ENCODE measurements at regions not wholly inside any gene's neighbourhood (a gene's known extent, or its start where the extent isn't known, plus 50 kb on each side); places are given as distances from the start of the nearest gene placed in this dataset.

GRCh38 chr18:25646971-25647370, 295.0 kb upstream of the ZNF521 start:
- intact Hi-C loops (cut with micrococcal nuclease): no loop called here
- H3K27me3 Mint-ChIP-seq (ENCODE audit: insufficient read depth): no peaks in the 10 kb centered on the region

DNA sequence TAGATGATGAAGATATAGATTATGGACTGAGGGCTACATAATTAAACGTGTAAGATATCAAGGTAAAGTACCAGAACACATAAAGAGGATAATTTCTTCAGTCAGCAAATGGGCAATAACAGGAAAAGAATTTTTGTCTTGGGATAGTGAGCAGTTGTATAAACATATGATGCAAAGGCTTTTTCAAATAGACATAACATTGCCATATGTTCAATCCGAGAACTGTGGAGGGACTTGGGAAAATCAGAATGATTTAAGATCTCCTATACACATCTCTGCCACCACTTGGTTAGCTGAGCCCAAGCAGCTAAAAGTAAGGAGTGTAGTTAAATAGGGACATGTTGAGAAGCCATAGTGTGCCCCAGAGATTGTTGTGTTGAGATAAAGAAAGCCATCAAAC, 287.6 kb upstream of the ZNF521 start:
- DNase-seq (ENCODE audit: low spot score): no peak
- H3K27ac Mint-ChIP-seq: no peak overlapping the region
- no peaks in the 10 kb centered on the region for H3K27me3 Mint-ChIP-seq (ENCODE audit: insufficient read depth)
- H3K9me3 Mint-ChIP-seq: no peaks in the 10 kb centered on the region
- intact Hi-C loops (cut with micrococcal nuclease): no loop called here
- no peak overlapping the region for H3K4me3 Mint-ChIP-seq
- H3K4me1 Mint-ChIP-seq (ENCODE audit: low read depth): no peaks in the 10 kb centered on the region
- no peaks in the 10 kb centered on the region for H3K36me3 Mint-ChIP-seq (ENCODE audit: low read depth)

More at GRCh38 chr18:25646971-25647370, 295.0 kb upstream of the ZNF521 start:
- Mint-ChIP-seq H3K4me1 (ENCODE audit: low read depth) (no peaks in the 10 kb centered on the region), H3K4me3 (no peak overlapping the region), H3K9me3 (no peaks in the 10 kb centered on the region), H3K36me3 (ENCODE audit: low read depth) (no peaks in the 10 kb centered on the region), H3K27ac (no peak overlapping the region)
- DNase-seq (ENCODE audit: low spot score): no peak

- H3K36me3 Mint-ChIP-seq (ENCODE audit: low read depth): no peaks in the 10 kb centered on the region
- H3K27me3 Mint-ChIP-seq (ENCODE audit: insufficient read depth): no peaks in the 10 kb centered on the region
- peaks cover 3% of the 10 kb centered on the region for H3K9me3 Mint-ChIP-seq
- no peaks in the 10 kb centered on the region for H3K4me1 Mint-ChIP-seq (ENCODE audit: low read depth)
- H3K27ac Mint-ChIP-seq: no peak overlapping the region
- no peak overlapping the region for H3K4me3 Mint-ChIP-seq
- intact Hi-C loops (cut with micrococcal nuclease): no loop called here
- DNase-seq (ENCODE audit: low spot score): no peak
Measured at GRCh38 chr18:25633563-25633962, 281.6 kb upstream of the ZNF521 start.

DNA sequence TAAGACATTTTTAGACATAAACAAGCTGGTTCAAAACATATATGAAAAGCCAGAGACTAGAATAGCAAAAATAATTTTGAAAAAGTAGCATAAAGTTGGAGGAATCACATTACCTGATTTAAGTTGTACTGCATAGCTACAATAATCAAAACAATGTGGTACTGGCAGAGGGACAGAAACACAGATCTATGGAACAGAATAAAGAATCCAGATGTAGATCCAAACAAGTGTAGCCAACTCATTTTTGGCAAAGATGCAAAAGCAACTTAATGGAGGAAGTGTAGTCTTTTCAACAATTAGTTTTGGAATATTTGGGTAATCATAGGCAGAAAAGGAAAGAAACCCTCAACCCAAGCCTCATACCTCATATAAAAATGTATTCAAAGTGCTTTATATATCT, 278.7 kb upstream of the ZNF521 start:
- Mint-ChIP-seq H3K27ac (no peak overlapping the region), H3K4me3 (no peak overlapping the region), H3K27me3 (ENCODE audit: insufficient read depth) (no peaks in the 10 kb centered on the region), H3K36me3 (ENCODE audit: low read depth) (no peaks in the 10 kb centered on the region), H3K9me3 (peaks cover 20% of the 10 kb centered on the region), H3K4me1 (ENCODE audit: low read depth) (no peaks in the 10 kb centered on the region)
- intact Hi-C loops (cut with micrococcal nuclease): no loop called here
- no peak for DNase-seq (ENCODE audit: low spot score)

DNA sequence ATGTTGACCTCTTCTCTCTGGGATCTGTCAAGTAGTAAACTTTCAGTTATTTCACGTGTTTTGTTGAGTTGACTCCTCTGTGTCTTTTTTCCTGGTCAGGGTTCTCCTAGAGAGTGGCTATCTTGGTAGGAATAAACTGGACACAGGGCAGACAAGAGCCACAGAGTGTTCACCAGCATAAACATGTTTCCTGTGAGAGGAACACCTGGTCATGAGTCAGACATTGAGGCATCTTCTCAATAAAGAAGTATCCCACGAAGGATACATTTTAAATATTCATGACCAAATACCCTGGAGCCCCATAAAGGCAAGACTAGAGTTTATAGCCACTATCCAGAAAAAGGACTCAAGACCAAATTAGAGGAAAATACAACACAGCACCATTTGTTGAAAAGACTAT, 269.7 kb upstream of the ZNF521 start:
- no peaks in the 10 kb centered on the region for H3K4me1 Mint-ChIP-seq (ENCODE audit: low read depth)
- H3K9me3 Mint-ChIP-seq: peaks cover 10% of the 10 kb centered on the region
- no peak overlapping the region for H3K4me3 Mint-ChIP-seq
- H3K27me3 Mint-ChIP-seq (ENCODE audit: insufficient read depth): no peaks in the 10 kb centered on the region
- intact Hi-C loops (cut with micrococcal nuclease): no loop called here
- H3K27ac Mint-ChIP-seq: no peak overlapping the region
- no peaks in the 10 kb centered on the region for H3K36me3 Mint-ChIP-seq (ENCODE audit: low read depth)
- no peak for DNase-seq (ENCODE audit: low spot score)

DNA sequence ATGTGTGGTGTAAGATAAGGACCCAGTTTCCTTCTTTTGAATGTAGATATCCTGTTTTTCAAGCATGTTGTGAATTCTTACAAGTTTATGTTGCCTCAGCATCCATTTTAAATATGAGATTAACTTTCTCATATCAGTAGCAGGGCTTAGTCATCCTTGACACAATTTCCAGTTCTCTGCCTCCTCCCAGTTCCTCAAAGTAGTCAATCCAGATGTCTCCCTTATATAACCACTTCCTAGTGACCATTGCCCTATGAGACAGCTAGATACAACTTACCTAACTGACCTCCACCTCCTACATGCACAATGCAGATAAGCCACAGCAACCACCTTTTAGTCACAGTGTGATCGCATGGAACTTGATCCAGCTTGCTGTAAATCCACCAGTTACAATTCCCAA, 269.2 kb upstream of the ZNF521 start:
- no peaks in the 10 kb centered on the region for H3K4me1 Mint-ChIP-seq (ENCODE audit: low read depth)
- intact Hi-C loops (cut with micrococcal nuclease): no loop called here
- H3K9me3 Mint-ChIP-seq: peaks cover 6% of the 10 kb centered on the region
- no peaks in the 10 kb centered on the region for H3K36me3 Mint-ChIP-seq (ENCODE audit: low read depth)
- no peak for DNase-seq (ENCODE audit: low spot score)
- no peak overlapping the region for H3K27ac Mint-ChIP-seq
- H3K27me3 Mint-ChIP-seq (ENCODE audit: insufficient read depth): peaks cover 3% of the 10 kb centered on the region
- H3K4me3 Mint-ChIP-seq: no peak overlapping the region

GRCh38 chr18:25614168-25614567, 262.2 kb upstream of the ZNF521 start:
- Mint-ChIP-seq H3K36me3 (ENCODE audit: low read depth) (no peaks in the 10 kb centered on the region), H3K27me3 (ENCODE audit: insufficient read depth) (peaks cover 3% of the 10 kb centered on the region), H3K4me3 (no peak overlapping the region), H3K4me1 (ENCODE audit: low read depth) (no peaks in the 10 kb centered on the region), H3K9me3 (no peaks in the 10 kb centered on the region), H3K27ac (no peak overlapping the region)
- no peak for DNase-seq (ENCODE audit: low spot score)
- intact Hi-C loops (cut with micrococcal nuclease): no loop called here

GRCh38 chr18:25612466-25612865, 260.5 kb upstream of the ZNF521 start:
- Mint-ChIP-seq H3K4me1 (ENCODE audit: low read depth) (no peaks in the 10 kb centered on the region), H3K27ac (no peak overlapping the region), H3K4me3 (no peak overlapping the region), H3K27me3 (ENCODE audit: insufficient read depth) (peaks cover 3% of the 10 kb centered on the region), H3K36me3 (ENCODE audit: low read depth) (no peaks in the 10 kb centered on the region), H3K9me3 (no peaks in the 10 kb centered on the region)
- DNase-seq (ENCODE audit: low spot score): no peak
- intact Hi-C loops (cut with micrococcal nuclease): no loop called here

DNA sequence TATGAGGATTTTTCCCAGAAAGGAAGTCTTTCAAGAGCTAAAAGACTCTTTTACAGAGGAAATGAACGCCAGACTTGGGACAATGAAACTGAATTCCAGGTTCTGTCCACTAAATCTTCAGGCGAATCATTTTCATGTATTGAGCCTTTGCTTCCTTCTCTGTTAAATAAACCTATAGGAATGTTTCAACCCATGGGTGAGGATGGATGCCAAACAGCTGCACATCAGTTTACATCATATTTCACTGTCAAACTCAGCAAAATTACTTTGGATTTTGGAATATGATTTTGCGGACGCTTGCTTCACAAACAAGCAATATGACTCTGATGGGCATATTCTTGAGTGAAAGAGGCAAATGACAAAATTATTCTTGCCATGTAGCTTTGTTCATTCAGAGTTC, 256.1 kb upstream of the ZNF521 start:
- Mint-ChIP-seq H3K4me1 (ENCODE audit: low read depth) (no peaks in the 10 kb centered on the region), H3K4me3 (no peak overlapping the region), H3K27ac (no peak overlapping the region), H3K27me3 (ENCODE audit: insufficient read depth) (no peaks in the 10 kb centered on the region), H3K36me3 (ENCODE audit: low read depth) (no peaks in the 10 kb centered on the region), H3K9me3 (no peaks in the 10 kb centered on the region)
- DNase-seq (ENCODE audit: low spot score): no peak
- intact Hi-C loops (cut with micrococcal nuclease): no loop called here

GRCh38 chr18:25604894-25605597, 253.1 kb upstream of the ZNF521 start:
- Mint-ChIP-seq H3K4me1 (ENCODE audit: low read depth) (no peaks in the 10 kb centered on the region), H3K9me3 (no peaks in the 10 kb centered on the region)
- DNase-seq (ENCODE audit: low spot score): no peak

GRCh38 chr18:25604196-25604893, 252.4 kb upstream of the ZNF521 start:
- Mint-ChIP-seq H3K27ac (no peak overlapping the region), H3K4me3 (no peak overlapping the region), H3K4me1 (ENCODE audit: low read depth) (no peaks in the 10 kb centered on the region), H3K9me3 (no peaks in the 10 kb centered on the region), H3K27me3 (ENCODE audit: insufficient read depth) (no peaks in the 10 kb centered on the region), H3K36me3 (ENCODE audit: low read depth) (no peaks in the 10 kb centered on the region)
- DNase-seq (ENCODE audit: low spot score): no peak
- intact Hi-C loops (cut with micrococcal nuclease): no loop called here

More at GRCh38 chr18:25604894-25605597, 253.1 kb upstream of the ZNF521 start:
- no peak overlapping the region for H3K4me3 Mint-ChIP-seq
- no peak overlapping the region for H3K27ac Mint-ChIP-seq
- H3K27me3 Mint-ChIP-seq (ENCODE audit: insufficient read depth): no peaks in the 10 kb centered on the region
- intact Hi-C loops (cut with micrococcal nuclease): no loop called here
- no peaks in the 10 kb centered on the region for H3K36me3 Mint-ChIP-seq (ENCODE audit: low read depth)

GRCh38 chr18:25599443-25599842, 247.5 kb upstream of the ZNF521 start:
- Mint-ChIP-seq H3K4me1 (ENCODE audit: low read depth) (no peaks in the 10 kb centered on the region), H3K27ac (no peak overlapping the region), H3K4me3 (no peak overlapping the region), H3K36me3 (ENCODE audit: low read depth) (no peaks in the 10 kb centered on the region), H3K27me3 (ENCODE audit: insufficient read depth) (no peaks in the 10 kb centered on the region), H3K9me3 (no peaks in the 10 kb centered on the region)
- DNase-seq (ENCODE audit: low spot score): no peak
- intact Hi-C loops (cut with micrococcal nuclease): no loop called here

GRCh38 chr18:25597476-25597875, 245.5 kb upstream of the ZNF521 start:
- Mint-ChIP-seq H3K36me3 (ENCODE audit: low read depth) (no peaks in the 10 kb centered on the region), H3K27ac (no peak overlapping the region), H3K27me3 (ENCODE audit: insufficient read depth) (no peaks in the 10 kb centered on the region), H3K4me1 (ENCODE audit: low read depth) (no peaks in the 10 kb centered on the region), H3K4me3 (no peak overlapping the region), H3K9me3 (no peaks in the 10 kb centered on the region)
- intact Hi-C loops (cut with micrococcal nuclease): no loop called here
- DNase-seq (ENCODE audit: low spot score): no peak

Data from activated T-helper 1 cell treated with anti-CD3 and anti-CD28 coated beads, Interleukin-12 subunit alpha, Interleukin-12 subunit beta, Interleukin-2, Interleukin-4 antibody, amounts not matched to agents 30 ng/mL and 10 ng/mL and 1 ng/mL, durations not matched to agents 14 hours and 24 hours and 36 hours (primary cell).